ENCODE measurements at regions not wholly inside any gene's neighbourhood (a gene's known extent, or its start where the extent isn't known, plus 50 kb on each side); places are given as distances from the start of the nearest gene placed in this dataset.

GRCh38 chr3:102178817-102179216, 256.0 kb upstream of the ZPLD1 start:
- Histone ChIP-seq H3K4me3 (no peak overlapping the region), H3K27ac (no peak overlapping the region), H3K4me1 (peaks cover 27% of the 10 kb centered on the region), H3K36me3 (no peaks in the 10 kb centered on the region), H3K27me3 (no peaks in the 10 kb centered on the region), H3K9me3 (replicated peaks) (0 out of 2 replicates have a peak, but pooled peaks cover 3% of the 10 kb centered on the region)
- no peak for DNase-seq

- Histone ChIP-seq H3K4me1 (peaks cover 27% of the 10 kb centered on the region), H3K27ac (0 out of 2 replicates have a peak overlapping the region, but pooled peaks have one; percentile 2), H3K27me3 (no peaks in the 10 kb centered on the region), H3K4me3 (peak overlapping the region; percentile 18), H3K36me3 (no peaks in the 10 kb centered on the region), H3K9me3 (replicated peaks) (0 out of 2 replicates have a peak, but pooled peaks cover 3% of the 10 kb centered on the region)
- no peak for DNase-seq
Measured at GRCh38 chr3:102179326-102180177, 255.3 kb upstream of the ZPLD1 start.

- 0 out of 2 replicates have a peak overlapping the region, but pooled peaks have one; percentile 2 for H3K27ac ChIP-seq
- peak in 1 of 2 experiments; percentile 23 for DNase-seq
- no peaks in the 10 kb centered on the region for H3K27me3 ChIP-seq
- peaks cover 27% of the 10 kb centered on the region for H3K4me1 ChIP-seq
- 0 out of 2 replicates have a peak, but pooled peaks cover 3% of the 10 kb centered on the region for H3K9me3 ChIP-seq (replicated peaks)
- peak overlapping the region; percentile 18 for H3K4me3 ChIP-seq
- no peaks in the 10 kb centered on the region for H3K36me3 ChIP-seq
Measured at GRCh38 chr3:102180280-102180931, 254.4 kb upstream of the ZPLD1 start.

GRCh38 chr3:102181175-102181920, 253.5 kb upstream of the ZPLD1 start:
- Histone ChIP-seq H3K4me3 (no peak overlapping the region), H3K4me1 (peaks cover 27% of the 10 kb centered on the region), H3K36me3 (no peaks in the 10 kb centered on the region), H3K27ac (no peak overlapping the region), H3K27me3 (no peaks in the 10 kb centered on the region; the same call in 1 of the 2 replicates), H3K9me3 (replicated peaks) (0 out of 2 replicates have a peak, but pooled peaks cover 3% of the 10 kb centered on the region)
- DNase-seq, result peak in 1 of 2 experiments; percentile 57

GRCh38 chr3:102182162-102182561, 252.7 kb upstream of the ZPLD1 start:
- Histone ChIP-seq H3K27ac (no peak overlapping the region), H3K9me3 (replicated peaks) (peaks cover 8% of the 10 kb centered on the region; the same call in 1 of the 2 replicates), H3K27me3 (no peaks in the 10 kb centered on the region; the same call in 1 of the 2 replicates), H3K4me3 (no peak overlapping the region), H3K36me3 (no peaks in the 10 kb centered on the region), H3K4me1 (peaks cover 27% of the 10 kb centered on the region)
- DNase-seq, result peak in 1 of 2 experiments; percentile 25

GRCh38 chr3:102183186-102183585, 251.6 kb upstream of the ZPLD1 start:
- H3K36me3 ChIP-seq, result no peaks in the 10 kb centered on the region
- no peaks in the 10 kb centered on the region; the same call in 1 of the 2 replicates for H3K27me3 ChIP-seq
- DNase-seq, result no peak
- peaks cover 8% of the 10 kb centered on the region; the same call in 1 of the 2 replicates for H3K9me3 ChIP-seq (replicated peaks)
- H3K27ac ChIP-seq, result no peak overlapping the region
- peaks cover 27% of the 10 kb centered on the region for H3K4me1 ChIP-seq
- no peak overlapping the region for H3K4me3 ChIP-seq

GRCh38 chr3:102183623-102184022, 251.2 kb upstream of the ZPLD1 start:
- Histone ChIP-seq H3K36me3 (no peaks in the 10 kb centered on the region), H3K27ac (no peak overlapping the region), H3K4me1 (peaks cover 27% of the 10 kb centered on the region), H3K27me3 (no peaks in the 10 kb centered on the region; the same call in 1 of the 2 replicates), H3K9me3 (replicated peaks) (peaks cover 8% of the 10 kb centered on the region; the same call in 1 of the 2 replicates), H3K4me3 (no peak overlapping the region)
- DNase-seq, result no peak

GRCh38 chr3:102189541-102189940, 245.3 kb upstream of the ZPLD1 start:
- DNase-seq, result peak in 1 of 2 experiments; percentile 18
- Histone ChIP-seq H3K9me3 (replicated peaks) (peaks cover 5% of the 10 kb centered on the region; the same call in 1 of the 2 replicates), H3K36me3 (no peaks in the 10 kb centered on the region), H3K27ac (no peak overlapping the region), H3K4me3 (no peak overlapping the region), H3K4me1 (no peaks in the 10 kb centered on the region), H3K27me3 (no peaks in the 10 kb centered on the region; the same call in 1 of the 2 replicates)

GRCh38 chr3:102189956-102190723, 244.7 kb upstream of the ZPLD1 start:
- Histone ChIP-seq H3K27ac (no peak overlapping the region), H3K9me3 (replicated peaks) (peaks cover 5% of the 10 kb centered on the region; the same call in 1 of the 2 replicates), H3K27me3 (no peaks in the 10 kb centered on the region; the same call in 1 of the 2 replicates), H3K36me3 (no peaks in the 10 kb centered on the region), H3K4me3 (no peak overlapping the region), H3K4me1 (no peaks in the 10 kb centered on the region)
- no peak for DNase-seq

GRCh38 chr3:102192575-102192974, 242.2 kb upstream of the ZPLD1 start:
- Histone ChIP-seq H3K4me1 (no peaks in the 10 kb centered on the region), H3K4me3 (no peak overlapping the region), H3K36me3 (no peaks in the 10 kb centered on the region), H3K9me3 (replicated peaks) (no peaks in the 10 kb centered on the region), H3K27me3 (no peaks in the 10 kb centered on the region), H3K27ac (no peak overlapping the region)
- no peak for DNase-seq

- Histone ChIP-seq H3K27me3 (no peaks in the 10 kb centered on the region), H3K9me3 (replicated peaks) (no peaks in the 10 kb centered on the region), H3K36me3 (no peaks in the 10 kb centered on the region), H3K4me3 (no peak overlapping the region), H3K4me1 (no peaks in the 10 kb centered on the region), H3K27ac (no peak overlapping the region)
- no peak for DNase-seq
Measured at GRCh38 chr3:102193255-102193654, 241.6 kb upstream of the ZPLD1 start.

- no peak overlapping the region for H3K27ac ChIP-seq
- no peaks in the 10 kb centered on the region for H3K4me1 ChIP-seq
- no peak for DNase-seq
- no peaks in the 10 kb centered on the region for H3K36me3 ChIP-seq
- no peaks in the 10 kb centered on the region for H3K27me3 ChIP-seq
- H3K9me3 ChIP-seq (replicated peaks), result no peaks in the 10 kb centered on the region
- no peak overlapping the region for H3K4me3 ChIP-seq
Measured at GRCh38 chr3:102194001-102194400, 240.8 kb upstream of the ZPLD1 start.

- no peak for DNase-seq
- Histone ChIP-seq H3K4me1 (no peaks in the 10 kb centered on the region), H3K9me3 (replicated peaks) (no peaks in the 10 kb centered on the region), H3K27ac (no peak overlapping the region), H3K4me3 (no peak overlapping the region), H3K36me3 (no peaks in the 10 kb centered on the region), H3K27me3 (no peaks in the 10 kb centered on the region)
Measured at GRCh38 chr3:102194760-102195159, 240.1 kb upstream of the ZPLD1 start.
